Memory B cell (primary cell): ENCODE measurements at regions not wholly inside any gene's neighbourhood (a gene's known extent, or its start where the extent isn't known, plus 50 kb on each side); places are given as distances from the start of the nearest gene placed in this dataset.
"Not testable (repeated sequence)": the region's sequence is repeated elsewhere in the genome, so short reads cannot be mapped to it uniquely, and the experiment has no call there.

ENCODE experiments used
- ATAC-seq: fragments of 150-1000 bp; cut with Tn5 transposase; 2 replicates; pipeline ENCODE4 v1.10.0; 2021; ENCODE audit warnings: low read depth, mild to moderate bottlenecking, moderate library complexity
- DNase-seq, 2 donors: peaks; one replicate each; pipeline ENCODE4 v3.0.0; 2022; ENCODE audit warnings: low spot score in 2 of 2
- H3K27ac Mint-ChIP-seq: one replicate; pipeline ENCODE4 v1.8.0; 2022; ENCODE audit warnings: mild to moderate bottlenecking, moderate library complexity, mixed read lengths
- H3K27me3 Mint-ChIP-seq: one replicate; pipeline ENCODE4 v1.8.0; 2022; ENCODE audit warnings: mixed read lengths
- H3K36me3 Mint-ChIP-seq: one replicate; pipeline ENCODE4 v1.8.0; 2022; ENCODE audit warnings: mild to moderate bottlenecking, mixed read lengths
- H3K4me1 Mint-ChIP-seq: one replicate; pipeline ENCODE4 v1.8.0; 2022; ENCODE audit warnings: mixed read lengths
- H3K4me3 Mint-ChIP-seq: one replicate; pipeline ENCODE4 v1.8.0; 2022; ENCODE audit warnings: mild to moderate bottlenecking, moderate library complexity, mixed read lengths
- H3K9me3 Mint-ChIP-seq: one replicate; pipeline ENCODE4 v1.8.0; 2022; ENCODE audit warnings: mixed read lengths

- no peak for DNase-seq
- H3K27ac Mint-ChIP-seq = no peak overlapping the region
- no peaks in the 10 kb centered on the region for H3K36me3 Mint-ChIP-seq
- no peaks in the 10 kb centered on the region for H3K4me1 Mint-ChIP-seq
- H3K9me3 Mint-ChIP-seq = peaks cover 10% of the 10 kb centered on the region
- H3K4me3 Mint-ChIP-seq = no peak overlapping the region
- no peak for ATAC-seq
- H3K27me3 Mint-ChIP-seq = no peaks in the 10 kb centered on the region
These were observed 899.2 kb upstream of the WWC1 start for GRCh38 chr5:167392240-167392639.

- H3K27ac Mint-ChIP-seq = no peak overlapping the region
- DNase-seq (no peak), ATAC-seq (no peak)
- no peaks in the 10 kb centered on the region for H3K4me1 Mint-ChIP-seq
- no peaks in the 10 kb centered on the region for H3K36me3 Mint-ChIP-seq
- peaks cover 4% of the 10 kb centered on the region for H3K9me3 Mint-ChIP-seq
- H3K27me3 Mint-ChIP-seq = no peaks in the 10 kb centered on the region
- H3K4me3 Mint-ChIP-seq = no peak overlapping the region
These were observed 898.1 kb upstream of the WWC1 start for GRCh38 chr5:167393358-167393757.

DNA sequence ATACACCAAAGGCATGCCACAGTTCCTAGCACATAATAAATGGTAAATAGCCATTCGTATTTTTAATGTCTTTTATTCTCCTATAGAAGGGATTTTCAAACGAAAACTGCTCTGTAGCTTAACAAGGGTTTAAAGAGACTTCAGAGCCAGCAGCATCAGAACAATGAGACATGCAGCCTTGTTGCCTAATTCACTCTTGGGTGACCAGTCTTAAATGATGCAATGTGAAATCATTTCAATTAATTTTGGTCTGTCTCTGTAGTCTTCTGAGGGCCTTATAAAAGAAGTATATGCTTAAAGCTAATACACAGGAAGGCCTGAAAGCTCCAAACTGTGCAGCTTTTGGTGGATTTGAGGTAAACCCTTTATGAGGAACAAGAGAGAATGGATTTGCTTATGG lies 888.8 kb upstream of the WWC1 start:
- no peak for DNase-seq
- H3K27me3 Mint-ChIP-seq = no peaks in the 10 kb centered on the region
- no peak overlapping the region for H3K27ac Mint-ChIP-seq
- H3K4me3 Mint-ChIP-seq = no peak overlapping the region
- H3K36me3 Mint-ChIP-seq = no peaks in the 10 kb centered on the region
- H3K4me1 Mint-ChIP-seq = no peaks in the 10 kb centered on the region
- peaks cover 8% of the 10 kb centered on the region for H3K9me3 Mint-ChIP-seq
- no peak for ATAC-seq

- no peaks in the 10 kb centered on the region for H3K36me3 Mint-ChIP-seq
- peaks cover 2% of the 10 kb centered on the region for H3K9me3 Mint-ChIP-seq
- H3K27ac Mint-ChIP-seq = no peak overlapping the region
- DNase-seq = no peak
- H3K4me3 Mint-ChIP-seq = no peak overlapping the region
- ATAC-seq = no peak
- no peaks in the 10 kb centered on the region for H3K4me1 Mint-ChIP-seq
- H3K27me3 Mint-ChIP-seq = no peaks in the 10 kb centered on the region
These were observed 884.9 kb upstream of the WWC1 start for GRCh38 chr5:167406513-167406912.

- no peaks in the 10 kb centered on the region for H3K9me3 Mint-ChIP-seq
- H3K27ac Mint-ChIP-seq = no peak overlapping the region
- no peaks in the 10 kb centered on the region for H3K36me3 Mint-ChIP-seq
- H3K4me1 Mint-ChIP-seq = no peaks in the 10 kb centered on the region
- H3K4me3 Mint-ChIP-seq = no peak overlapping the region
- ATAC-seq (no peak), DNase-seq (no peak)
- no peaks in the 10 kb centered on the region for H3K27me3 Mint-ChIP-seq
These were observed 878.9 kb upstream of the WWC1 start for GRCh38 chr5:167412556-167412955.

- Mint-ChIP-seq H3K27me3 (no peaks in the 10 kb centered on the region), H3K4me1 (no peaks in the 10 kb centered on the region), H3K36me3 (no peaks in the 10 kb centered on the region), H3K4me3 (no peak overlapping the region), H3K27ac (no peak overlapping the region), H3K9me3 (no peaks in the 10 kb centered on the region)
- no peak for ATAC-seq
- no peak for DNase-seq
These were observed 877.9 kb upstream of the WWC1 start for GRCh38 chr5:167413506-167413905.

- no peaks in the 10 kb centered on the region for H3K36me3 Mint-ChIP-seq
- no peaks in the 10 kb centered on the region for H3K9me3 Mint-ChIP-seq
- no peaks in the 10 kb centered on the region for H3K4me1 Mint-ChIP-seq
- H3K27me3 Mint-ChIP-seq = no peaks in the 10 kb centered on the region
- no peak overlapping the region for H3K4me3 Mint-ChIP-seq
- DNase-seq (no peak), ATAC-seq (no peak)
- no peak overlapping the region for H3K27ac Mint-ChIP-seq
These were observed 876.8 kb upstream of the WWC1 start for GRCh38 chr5:167414611-167415010.

- Mint-ChIP-seq H3K4me1 (no peaks in the 10 kb centered on the region), H3K27me3 (no peaks in the 10 kb centered on the region), H3K27ac (no peak overlapping the region), H3K4me3 (no peak overlapping the region), H3K9me3 (no peaks in the 10 kb centered on the region), H3K36me3 (no peaks in the 10 kb centered on the region)
- ATAC-seq (no peak), DNase-seq (no peak)
These were observed 875.4 kb upstream of the WWC1 start for GRCh38 chr5:167415779-167416746.

DNA sequence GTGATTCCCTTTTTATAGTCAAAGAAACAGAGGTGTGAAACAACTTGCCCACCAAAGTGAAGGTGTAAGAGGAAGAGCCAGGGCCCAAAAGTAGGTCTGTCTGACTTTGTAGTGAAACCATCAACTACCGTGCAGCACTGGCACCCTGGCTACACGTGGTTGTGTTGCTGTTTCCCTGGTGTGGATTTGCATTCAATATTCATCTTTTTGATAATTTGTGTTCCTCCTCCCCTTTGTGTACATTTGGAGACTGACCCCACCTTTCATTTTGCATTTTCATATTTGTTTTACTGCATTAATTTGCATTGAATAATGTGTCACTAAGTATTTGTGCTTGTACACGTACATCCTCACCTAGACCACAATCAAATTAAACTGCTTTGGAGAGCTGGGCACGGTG lies 873.8 kb upstream of the WWC1 start:
- Mint-ChIP-seq H3K4me3 (no peak overlapping the region), H3K36me3 (no peaks in the 10 kb centered on the region), H3K9me3 (no peaks in the 10 kb centered on the region), H3K27ac (no peak overlapping the region), H3K4me1 (no peaks in the 10 kb centered on the region), H3K27me3 (no peaks in the 10 kb centered on the region)
- DNase-seq (no peak), ATAC-seq (no peak)

DNA sequence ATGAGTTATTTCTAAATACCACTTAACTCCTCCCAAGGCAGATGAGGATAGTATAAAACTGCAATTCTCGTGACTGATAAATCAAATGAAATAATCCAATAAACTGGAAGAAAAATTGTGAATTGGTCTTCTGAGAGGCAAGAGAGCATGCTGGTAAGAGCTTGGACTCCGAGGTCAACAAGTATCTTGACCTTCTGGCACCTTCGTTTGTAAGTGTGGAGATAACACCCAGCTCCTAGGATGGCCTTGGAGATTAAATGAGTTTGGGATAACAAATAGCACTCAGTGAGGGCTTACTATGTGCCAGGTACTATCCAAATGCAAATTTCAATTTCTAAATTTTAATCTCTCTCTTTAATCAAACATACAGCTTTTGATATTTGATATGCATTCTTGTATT lies 866.3 kb upstream of the WWC1 start:
- Mint-ChIP-seq H3K9me3 (peaks cover 4% of the 10 kb centered on the region), H3K4me3 (no peak overlapping the region), H3K27me3 (no peaks in the 10 kb centered on the region), H3K27ac (no peak overlapping the region), H3K36me3 (no peaks in the 10 kb centered on the region), H3K4me1 (no peaks in the 10 kb centered on the region)
- ATAC-seq (no peak), DNase-seq (no peak)

- no peaks in the 10 kb centered on the region for H3K36me3 Mint-ChIP-seq
- ATAC-seq = no peak
- H3K9me3 Mint-ChIP-seq = peaks cover 4% of the 10 kb centered on the region
- H3K27ac Mint-ChIP-seq = no peak overlapping the region
- no peak overlapping the region for H3K4me3 Mint-ChIP-seq
- H3K4me1 Mint-ChIP-seq = no peaks in the 10 kb centered on the region
- no peaks in the 10 kb centered on the region for H3K27me3 Mint-ChIP-seq
- DNase-seq = no peak
These were observed 864.9 kb upstream of the WWC1 start for GRCh38 chr5:167426501-167426900.

DNA sequence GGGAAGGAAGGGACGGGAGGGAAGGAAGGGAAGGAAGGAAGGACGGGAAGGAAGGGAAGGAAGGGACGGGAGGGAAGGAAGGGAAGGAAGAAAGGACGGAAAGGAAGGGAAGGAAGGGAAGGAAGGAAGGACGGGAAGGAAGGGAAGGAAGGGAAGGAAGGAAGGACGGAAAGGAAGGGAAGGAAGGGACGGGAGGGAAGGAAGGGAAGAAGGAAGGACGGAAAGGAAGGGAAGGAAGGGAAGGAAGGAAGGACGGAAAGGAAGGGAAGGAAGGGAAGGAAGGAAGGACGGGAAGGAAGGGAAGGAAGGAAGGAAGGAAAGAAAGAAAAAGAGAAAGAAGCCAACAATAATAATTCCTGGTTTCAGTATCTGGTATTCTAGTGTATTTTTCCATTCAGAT lies 863.8 kb upstream of the WWC1 start:
- not testable (repeated sequence) for H3K4me1 Mint-ChIP-seq, DNase-seq

GRCh38 chr5:167440846-167441245 lies 850.6 kb upstream of the WWC1 start:
- H3K4me1 Mint-ChIP-seq = no peaks in the 10 kb centered on the region
- H3K36me3 Mint-ChIP-seq = no peaks in the 10 kb centered on the region
- no peak overlapping the region for H3K27ac Mint-ChIP-seq
- peaks cover 3% of the 10 kb centered on the region for H3K9me3 Mint-ChIP-seq
- no peaks in the 10 kb centered on the region for H3K27me3 Mint-ChIP-seq
- no peak overlapping the region for H3K4me3 Mint-ChIP-seq
- DNase-seq (no peak), ATAC-seq (no peak)

More for the DNA sequence above, 863.8 kb upstream of the WWC1 start:
- H3K36me3 Mint-ChIP-seq, H3K9me3 Mint-ChIP-seq, H3K27ac Mint-ChIP-seq, H3K27me3 Mint-ChIP-seq, H3K4me3 Mint-ChIP-seq, ATAC-seq: not testable (repeated sequence)

DNA sequence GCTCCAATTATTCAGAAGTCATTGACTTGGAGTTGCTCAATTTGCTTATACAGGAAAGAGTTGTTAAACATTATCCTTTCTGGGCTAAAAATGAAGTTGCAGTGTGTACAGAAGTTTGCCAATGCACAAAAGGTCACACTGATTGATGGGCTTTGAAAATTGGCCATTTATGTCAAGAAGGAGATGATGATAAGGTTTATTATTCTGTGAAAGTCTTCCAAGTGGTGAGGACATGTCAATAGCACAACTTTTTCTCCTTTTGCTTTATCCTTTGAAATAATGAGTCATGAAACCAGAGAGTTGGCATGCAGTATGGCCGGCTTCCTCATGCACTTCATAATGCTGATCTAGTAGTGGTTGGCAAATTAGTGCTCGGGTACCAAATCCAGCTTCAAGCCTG lies 848.5 kb upstream of the WWC1 start:
- DNase-seq (no peak), ATAC-seq (no peak)
- H3K27ac Mint-ChIP-seq = no peak overlapping the region
- H3K4me3 Mint-ChIP-seq = no peak overlapping the region
- H3K27me3 Mint-ChIP-seq = no peaks in the 10 kb centered on the region
- H3K36me3 Mint-ChIP-seq = no peaks in the 10 kb centered on the region
- H3K4me1 Mint-ChIP-seq = no peaks in the 10 kb centered on the region
- peaks cover 3% of the 10 kb centered on the region for H3K9me3 Mint-ChIP-seq
